ENCODE measurements at regions not wholly inside any gene's neighbourhood (a gene's known extent, or its start where the extent isn't known, plus 50 kb on each side); places are given as distances from the start of the nearest gene placed in this dataset.

GRCh38 chr16:65394281-65394680 lies 272.4 kb upstream of the CDH11 start:
- H3K4me3 ChIP-seq (replicated peaks in 1 of 2; ENCODE audit: low read depth in 1 of 2, low read length in 2 of 2) = no peak overlapping the region
- POLR2A ChIA-PET = no interaction called here
- no peak for ATAC-seq
- H3K79me2 ChIP-seq (ENCODE audit: insufficient read depth, low read length) = no peaks in the 10 kb centered on the region
- no peak overlapping the region for H2AFZ ChIP-seq (ENCODE audit: low read depth, low read length, poor library complexity, severe bottlenecking)
- H3K9me3 ChIP-seq (ENCODE audit: control insufficient read depth in 1 of 2, insufficient read depth in 1 of 2, low read depth in 1 of 2, low read length in 2 of 2) = peaks cover 3 to 27% of the 10 kb centered on the region in 2 experiments; a peak in 2 of 4 replicates
- no peaks in the 10 kb centered on the region for H3K9me2 ChIP-seq (ENCODE audit: insufficient read depth)
- H3K36me3 ChIP-seq (ENCODE audit: control insufficient read depth in 1 of 2, insufficient read depth in 2 of 2, low read length in 2 of 2) = no peaks in the 10 kb centered on the region
- no peak overlapping the region for H3K9ac ChIP-seq (ENCODE audit: low read length)
- CTCF ChIA-PET = no interaction called here
- H3K27me3 ChIP-seq (ENCODE audit: insufficient read depth, low read length) = no peaks in the 10 kb centered on the region
- H4K20me1 ChIP-seq (ENCODE audit: insufficient read depth) = no peaks in the 10 kb centered on the region
- H3K4me2 ChIP-seq (ENCODE audit: low read length) = no peak overlapping the region
- TF ChIP-seq ZFX (IDR thresholded peaks at IDR 0.05) (no peak), ZBTB33 (IDR thresholded peaks at IDR 0.05; ENCODE audit: extremely low read depth, insufficient replicate concordance, low read length) (no peak), CBX3 (IDR thresholded peaks at IDR 0.05; ENCODE audit: low read depth) (no peak), ZNF274 (IDR thresholded peaks at IDR 0.05; ENCODE audit: low read depth, low read length) (no peak), JUND (IDR thresholded peaks at IDR 0.05) (no peak), POLR2A (IDR thresholded peaks at IDR 0.05; ENCODE audit: borderline replicate concordance, extremely low read depth, insufficient read depth, insufficient read length) (no peak)
- intact Hi-C loops (cut with micrococcal nuclease) = no loop called here
- no peak for DNase-seq (ENCODE audit: low read depth, low spot score)
- RAD21 ChIA-PET (ENCODE audit: low non-redundant PET in 1 of 2, low total read pairs in 2 of 2, uncharacterized antibody in 2 of 2, unreplicated experiment in 2 of 2) = no interaction called here
- no peak overlapping the region for H3K27ac ChIP-seq (ENCODE audit: low read depth, low read length)
- BruUV-seq (replicated peaks) = no TSS peak
- H3K4me1 ChIP-seq (ENCODE audit: control insufficient read depth in 1 of 2, insufficient read depth in 2 of 2, low read length in 2 of 2) = no peaks in the 10 kb centered on the region

DNA sequence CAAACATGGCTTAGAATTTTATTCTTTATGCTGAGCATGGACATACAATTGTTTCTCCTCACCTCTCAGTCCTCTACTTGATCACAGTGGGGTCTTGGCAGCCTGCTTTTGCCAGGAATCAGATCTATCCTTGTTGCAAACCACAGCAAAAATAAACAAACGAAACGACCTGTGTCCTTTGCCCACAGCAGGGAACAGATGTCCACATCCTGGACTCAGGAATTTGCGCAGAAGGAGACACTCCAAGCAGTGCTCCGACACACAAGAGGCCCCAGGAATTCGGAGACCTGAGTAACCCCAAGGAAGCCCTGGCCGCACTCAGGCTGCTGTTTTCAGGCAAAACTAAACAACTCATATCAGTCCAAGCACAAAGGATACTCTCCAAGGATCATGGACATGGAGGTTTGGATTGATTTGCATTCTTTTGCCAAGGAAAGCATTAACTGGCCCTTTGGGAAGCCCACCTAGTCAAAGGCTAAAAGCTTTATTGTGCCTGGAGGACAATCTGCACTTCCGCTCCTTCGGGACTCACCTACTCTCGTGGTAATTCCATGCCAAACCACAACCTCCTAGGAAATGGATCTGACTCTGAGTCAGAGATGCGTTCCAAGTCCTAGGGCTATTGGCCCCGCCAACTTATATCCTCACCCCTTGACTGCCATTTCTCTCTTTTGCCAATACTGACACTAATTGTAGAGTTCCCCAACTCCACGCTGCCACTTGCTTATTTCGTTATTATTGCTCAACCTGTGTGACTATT lies 271.1 kb upstream of the CDH11 start:
- no peaks in the 10 kb centered on the region for H3K4me1 ChIP-seq (ENCODE audit: control insufficient read depth in 1 of 2, insufficient read depth in 2 of 2, low read length in 2 of 2)
- no peaks in the 10 kb centered on the region for H3K36me3 ChIP-seq (ENCODE audit: control insufficient read depth in 1 of 2, insufficient read depth in 2 of 2, low read length in 2 of 2)
- H3K9me3 ChIP-seq (ENCODE audit: control insufficient read depth in 1 of 2, insufficient read depth in 1 of 2, low read depth in 1 of 2, low read length in 2 of 2) = peaks cover 3 to 21% of the 10 kb centered on the region in 2 experiments; a peak in 2 of 4 replicates
- ATAC-seq = no peak
- no peak overlapping the region for H2AFZ ChIP-seq (ENCODE audit: low read depth, low read length, poor library complexity, severe bottlenecking)
- no peaks in the 10 kb centered on the region for H4K20me1 ChIP-seq (ENCODE audit: insufficient read depth)
- intact Hi-C loops (cut with micrococcal nuclease) = no loop called here
- POLR2A ChIA-PET = no interaction called here
- H3K27me3 ChIP-seq (ENCODE audit: insufficient read depth, low read length) = no peaks in the 10 kb centered on the region
- no TSS peak for BruUV-seq (replicated peaks)
- no peaks in the 10 kb centered on the region for H3K79me2 ChIP-seq (ENCODE audit: insufficient read depth, low read length)
- no peak overlapping the region for H3K4me3 ChIP-seq (replicated peaks in 1 of 2; ENCODE audit: low read depth in 1 of 2, low read length in 2 of 2)
- H3K4me2 ChIP-seq (ENCODE audit: low read length) = no peak overlapping the region
- DNase-seq (ENCODE audit: low read depth, low spot score) = no peak
- no peak overlapping the region for H3K9ac ChIP-seq (ENCODE audit: low read length)
- no peaks in the 10 kb centered on the region for H3K9me2 ChIP-seq (ENCODE audit: insufficient read depth)
- H3K27ac ChIP-seq (ENCODE audit: low read depth, low read length) = no peak overlapping the region
- CTCF ChIA-PET = no interaction called here
- RAD21 ChIA-PET (ENCODE audit: low non-redundant PET in 1 of 2, low total read pairs in 2 of 2, uncharacterized antibody in 2 of 2, unreplicated experiment in 2 of 2) = no interaction called here
- no peak for TF ChIP-seq YY1 (IDR thresholded peaks at IDR 0.05; ENCODE audit: extremely low read depth, insufficient replicate concordance, low read depth, low read length)
- TF ChIP-seq, protein P1, sequence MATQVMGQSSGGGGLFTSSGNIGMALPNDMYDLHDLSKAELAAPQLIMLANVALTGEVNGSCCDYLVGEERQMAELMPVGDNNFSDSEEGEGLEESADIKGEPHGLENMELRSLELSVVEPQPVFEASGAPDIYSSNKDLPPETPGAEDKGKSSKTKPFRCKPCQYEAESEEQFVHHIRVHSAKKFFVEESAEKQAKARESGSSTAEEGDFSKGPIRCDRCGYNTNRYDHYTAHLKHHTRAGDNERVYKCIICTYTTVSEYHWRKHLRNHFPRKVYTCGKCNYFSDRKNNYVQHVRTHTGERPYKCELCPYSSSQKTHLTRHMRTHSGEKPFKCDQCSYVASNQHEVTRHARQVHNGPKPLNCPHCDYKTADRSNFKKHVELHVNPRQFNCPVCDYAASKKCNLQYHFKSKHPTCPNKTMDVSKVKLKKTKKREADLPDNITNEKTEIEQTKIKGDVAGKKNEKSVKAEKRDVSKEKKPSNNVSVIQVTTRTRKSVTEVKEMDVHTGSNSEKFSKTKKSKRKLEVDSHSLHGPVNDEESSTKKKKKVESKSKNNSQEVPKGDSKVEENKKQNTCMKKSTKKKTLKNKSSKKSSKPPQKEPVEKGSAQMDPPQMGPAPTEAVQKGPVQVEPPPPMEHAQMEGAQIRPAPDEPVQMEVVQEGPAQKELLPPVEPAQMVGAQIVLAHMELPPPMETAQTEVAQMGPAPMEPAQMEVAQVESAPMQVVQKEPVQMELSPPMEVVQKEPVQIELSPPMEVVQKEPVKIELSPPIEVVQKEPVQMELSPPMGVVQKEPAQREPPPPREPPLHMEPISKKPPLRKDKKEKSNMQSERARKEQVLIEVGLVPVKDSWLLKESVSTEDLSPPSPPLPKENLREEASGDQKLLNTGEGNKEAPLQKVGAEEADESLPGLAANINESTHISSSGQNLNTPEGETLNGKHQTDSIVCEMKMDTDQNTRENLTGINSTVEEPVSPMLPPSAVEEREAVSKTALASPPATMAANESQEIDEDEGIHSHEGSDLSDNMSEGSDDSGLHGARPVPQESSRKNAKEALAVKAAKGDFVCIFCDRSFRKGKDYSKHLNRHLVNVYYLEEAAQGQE (IDR thresholded peaks at IDR 0.05; ENCODE audit: low read depth) = no peak
- TF ChIP-seq SIN3A (IDR thresholded peaks at IDR 0.05; ENCODE audit: low read depth) = no peak
- TF ChIP-seq MAX (IDR thresholded peaks at IDR 0.05) = no peak
- no peak for TF ChIP-seq EGR1 (IDR thresholded peaks at IDR 0.05; ENCODE audit: low read depth)
- no peak for TF ChIP-seq ZFX (IDR thresholded peaks at IDR 0.05)
- TF ChIP-seq ZNF274 (IDR thresholded peaks at IDR 0.05; ENCODE audit: low read depth, low read length) = no peak
- no peak for TF ChIP-seq TCF7L2 (IDR thresholded peaks at IDR 0.05; ENCODE audit: borderline replicate concordance, extremely low read depth, insufficient read depth, insufficient read length)
- TF ChIP-seq FOSL1 (IDR thresholded peaks at IDR 0.05; ENCODE audit: low read depth) = no peak
